ENCODE measurements at regions not wholly inside any gene's neighbourhood (a gene's known extent, or its start where the extent isn't known, plus 50 kb on each side); places are given as distances from the start of the nearest gene placed in this dataset.

DNA sequence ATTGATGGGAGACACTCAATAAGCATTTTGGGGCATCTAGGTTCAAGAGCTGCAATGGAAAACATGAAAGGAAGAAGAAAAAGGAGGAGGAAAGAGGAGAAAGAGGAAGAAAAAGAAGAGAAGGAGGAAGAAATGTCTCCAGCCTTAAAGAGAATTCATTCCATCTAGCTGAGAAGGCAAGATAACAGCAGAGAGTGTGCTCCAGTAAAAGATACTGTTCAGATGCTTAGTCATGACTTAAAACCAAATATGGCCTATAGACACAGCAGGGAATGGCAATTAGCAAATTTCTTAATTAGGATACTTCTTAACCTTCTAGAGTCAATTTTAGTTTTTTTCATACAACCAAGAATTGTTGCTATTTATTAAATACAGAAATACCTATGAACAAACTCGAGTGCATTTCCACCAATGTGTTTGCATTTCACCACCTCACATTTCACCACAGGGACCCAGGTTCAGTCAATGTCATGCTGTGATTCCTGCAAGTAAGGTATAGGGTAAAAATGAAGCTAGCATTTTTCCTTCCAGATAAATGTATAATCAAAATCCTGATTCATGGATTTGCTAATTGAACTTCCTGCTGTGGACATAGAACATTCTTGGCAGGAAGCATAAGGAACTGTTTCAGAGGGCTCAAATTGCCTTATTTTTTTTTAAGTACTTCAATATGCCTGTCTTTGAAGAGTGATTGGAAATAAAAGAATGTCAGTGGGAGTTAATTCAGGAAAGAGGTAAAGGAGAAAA, 177.8 kb downstream of the RPS29 start:
- ATAC-seq = no peak
- TF ChIP-seq, protein P1, sequence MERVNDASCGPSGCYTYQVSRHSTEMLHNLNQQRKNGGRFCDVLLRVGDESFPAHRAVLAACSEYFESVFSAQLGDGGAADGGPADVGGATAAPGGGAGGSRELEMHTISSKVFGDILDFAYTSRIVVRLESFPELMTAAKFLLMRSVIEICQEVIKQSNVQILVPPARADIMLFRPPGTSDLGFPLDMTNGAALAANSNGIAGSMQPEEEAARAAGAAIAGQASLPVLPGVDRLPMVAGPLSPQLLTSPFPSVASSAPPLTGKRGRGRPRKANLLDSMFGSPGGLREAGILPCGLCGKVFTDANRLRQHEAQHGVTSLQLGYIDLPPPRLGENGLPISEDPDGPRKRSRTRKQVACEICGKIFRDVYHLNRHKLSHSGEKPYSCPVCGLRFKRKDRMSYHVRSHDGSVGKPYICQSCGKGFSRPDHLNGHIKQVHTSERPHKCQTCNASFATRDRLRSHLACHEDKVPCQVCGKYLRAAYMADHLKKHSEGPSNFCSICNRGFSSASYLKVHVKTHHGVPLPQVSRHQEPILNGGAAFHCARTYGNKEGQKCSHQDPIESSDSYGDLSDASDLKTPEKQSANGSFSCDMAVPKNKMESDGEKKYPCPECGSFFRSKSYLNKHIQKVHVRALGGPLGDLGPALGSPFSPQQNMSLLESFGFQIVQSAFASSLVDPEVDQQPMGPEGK (CRISPR knock-in tag; IDR thresholded peaks at IDR 0.05; ENCODE audit: borderline replicate concordance) = no peak
- TF ChIP-seq BACH2 (CRISPR knock-in tag; IDR thresholded peaks at IDR 0.05; ENCODE audit: borderline replicate concordance) = no peak

DNA sequence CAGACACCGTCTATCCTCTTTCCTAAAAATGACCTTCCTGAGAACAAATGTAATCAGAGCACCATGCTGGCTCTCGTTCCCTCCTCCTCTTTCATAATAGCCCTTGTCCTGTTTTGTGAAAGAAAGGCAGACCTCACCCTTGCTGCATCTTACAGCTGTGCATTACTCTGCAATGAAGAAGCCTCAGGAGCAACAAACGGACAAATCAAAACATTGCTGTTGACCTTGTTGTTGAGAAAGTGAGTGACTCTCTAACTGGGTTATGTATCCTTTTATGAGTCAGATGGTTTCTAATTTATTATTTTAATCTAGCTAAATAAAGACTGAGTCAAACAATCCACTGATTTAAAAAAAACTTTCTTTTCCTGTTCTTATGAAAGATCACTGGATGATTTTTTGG, 180.9 kb downstream of the RPS29 start:
- no peak for ATAC-seq
- TF ChIP-seq SNAI2 (CRISPR knock-in tag; IDR thresholded peaks at IDR 0.05) = no peak
- TF ChIP-seq PPARA (CRISPR knock-in tag; IDR thresholded peaks at IDR 0.05; ENCODE audit: borderline replicate concordance) = no peak
- TF ChIP-seq, protein P2, sequence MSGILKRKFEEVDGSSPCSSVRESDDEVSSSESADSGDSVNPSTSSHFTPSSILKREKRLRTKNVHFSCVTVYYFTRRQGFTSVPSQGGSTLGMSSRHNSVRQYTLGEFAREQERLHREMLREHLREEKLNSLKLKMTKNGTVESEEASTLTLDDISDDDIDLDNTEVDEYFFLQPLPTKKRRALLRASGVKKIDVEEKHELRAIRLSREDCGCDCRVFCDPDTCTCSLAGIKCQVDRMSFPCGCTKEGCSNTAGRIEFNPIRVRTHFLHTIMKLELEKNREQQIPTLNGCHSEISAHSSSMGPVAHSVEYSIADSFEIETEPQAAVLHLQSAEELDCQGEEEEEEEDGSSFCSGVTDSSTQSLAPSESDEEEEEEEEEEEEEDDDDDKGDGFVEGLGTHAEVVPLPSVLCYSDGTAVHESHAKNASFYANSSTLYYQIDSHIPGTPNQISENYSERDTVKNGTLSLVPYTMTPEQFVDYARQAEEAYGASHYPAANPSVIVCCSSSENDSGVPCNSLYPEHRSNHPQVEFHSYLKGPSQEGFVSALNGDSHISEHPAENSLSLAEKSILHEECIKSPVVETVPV (CRISPR knock-in tag; IDR thresholded peaks at IDR 0.05) = no peak
- no peak for TF ChIP-seq ZC3H10 (CRISPR knock-in tag; IDR thresholded peaks at IDR 0.05)
- TF ChIP-seq ZNF70 (CRISPR knock-in tag; IDR thresholded peaks at IDR 0.05) = no peak
- TF ChIP-seq, protein P1 (CRISPR knock-in tag; IDR thresholded peaks at IDR 0.05; ENCODE audit: borderline replicate concordance) = no peak
- TF ChIP-seq, protein P3, sequence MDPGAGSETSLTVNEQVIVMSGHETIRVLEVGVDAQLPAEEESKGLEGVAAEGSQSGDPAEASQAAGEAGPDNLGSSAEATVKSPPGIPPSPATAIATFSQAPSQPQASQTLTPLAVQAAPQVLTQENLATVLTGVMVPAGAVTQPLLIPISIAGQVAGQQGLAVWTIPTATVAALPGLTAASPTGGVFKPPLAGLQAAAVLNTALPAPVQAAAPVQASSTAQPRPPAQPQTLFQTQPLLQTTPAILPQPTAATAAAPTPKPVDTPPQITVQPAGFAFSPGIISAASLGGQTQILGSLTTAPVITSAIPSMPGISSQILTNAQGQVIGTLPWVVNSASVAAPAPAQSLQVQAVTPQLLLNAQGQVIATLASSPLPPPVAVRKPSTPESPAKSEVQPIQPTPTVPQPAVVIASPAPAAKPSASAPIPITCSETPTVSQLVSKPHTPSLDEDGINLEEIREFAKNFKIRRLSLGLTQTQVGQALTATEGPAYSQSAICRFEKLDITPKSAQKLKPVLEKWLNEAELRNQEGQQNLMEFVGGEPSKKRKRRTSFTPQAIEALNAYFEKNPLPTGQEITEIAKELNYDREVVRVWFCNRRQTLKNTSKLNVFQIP (CRISPR knock-in tag; IDR thresholded peaks at IDR 0.05; ENCODE audit: borderline replicate concordance, low read depth) = no peak
- no peak for TF ChIP-seq ARNTL (CRISPR knock-in tag; IDR thresholded peaks at IDR 0.05; ENCODE audit: borderline replicate concordance, low read depth)
- no peak for TF ChIP-seq BACH2 (CRISPR knock-in tag; IDR thresholded peaks at IDR 0.05; ENCODE audit: borderline replicate concordance)
- TF ChIP-seq CSDC2 (CRISPR knock-in tag; IDR thresholded peaks at IDR 0.05) = no peak
- TF ChIP-seq, protein P4, sequence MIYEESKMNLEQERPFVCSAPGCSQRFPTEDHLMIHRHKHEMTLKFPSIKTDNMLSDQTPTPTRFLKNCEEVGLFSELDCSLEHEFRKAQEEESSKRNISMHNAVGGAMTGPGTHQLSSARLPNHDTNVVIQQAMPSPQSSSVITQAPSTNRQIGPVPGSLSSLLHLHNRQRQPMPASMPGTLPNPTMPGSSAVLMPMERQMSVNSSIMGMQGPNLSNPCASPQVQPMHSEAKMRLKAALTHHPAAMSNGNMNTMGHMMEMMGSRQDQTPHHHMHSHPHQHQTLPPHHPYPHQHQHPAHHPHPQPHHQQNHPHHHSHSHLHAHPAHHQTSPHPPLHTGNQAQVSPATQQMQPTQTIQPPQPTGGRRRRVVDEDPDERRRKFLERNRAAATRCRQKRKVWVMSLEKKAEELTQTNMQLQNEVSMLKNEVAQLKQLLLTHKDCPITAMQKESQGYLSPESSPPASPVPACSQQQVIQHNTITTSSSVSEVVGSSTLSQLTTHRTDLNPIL (CRISPR knock-in tag; IDR thresholded peaks at IDR 0.05; ENCODE audit: low read depth) = no peak
- TF ChIP-seq ZNF565 (CRISPR knock-in tag; conservative IDR thresholded peaks at IDR 0.05; ENCODE audit: low read depth) = no peak
- TF ChIP-seq TCF4 (CRISPR knock-in tag; IDR thresholded peaks at IDR 0.05; ENCODE audit: borderline replicate concordance) = no peak
- no peak for TF ChIP-seq RARB (CRISPR knock-in tag; IDR thresholded peaks at IDR 0.05)
- TF ChIP-seq ESRRG (CRISPR knock-in tag; IDR thresholded peaks at IDR 0.05) = no peak
- TF ChIP-seq TOX (CRISPR knock-in tag; IDR thresholded peaks at IDR 0.05; ENCODE audit: borderline replicate concordance) = no peak
- no peak for TF ChIP-seq ISL1 (CRISPR knock-in tag; IDR thresholded peaks at IDR 0.05)
- no peak for TF ChIP-seq ZNF8 (CRISPR knock-in tag; IDR thresholded peaks at IDR 0.05)
- no peak for TF ChIP-seq OSR1 (CRISPR knock-in tag; IDR thresholded peaks at IDR 0.05)

DNA sequence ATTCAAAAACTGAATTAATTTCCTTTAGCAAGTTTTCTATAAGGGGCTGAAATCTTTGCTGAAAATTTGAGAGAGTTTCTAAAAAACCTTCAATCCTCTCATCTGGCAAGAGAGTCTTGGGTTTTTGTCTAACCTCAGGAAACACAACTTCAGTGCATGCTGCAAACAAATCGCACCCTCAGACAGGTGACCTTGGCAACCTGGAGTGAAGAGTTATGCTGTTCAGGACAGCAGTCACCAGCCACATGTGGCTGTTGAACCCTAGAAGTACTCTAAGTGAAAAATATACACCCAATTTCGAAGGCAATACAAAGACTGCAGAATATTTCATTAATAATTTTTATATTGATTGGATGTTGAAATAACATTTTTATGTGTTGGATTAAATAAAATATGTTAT, 184.8 kb downstream of the RPS29 start:
- TF ChIP-seq, protein P1 (CRISPR knock-in tag; IDR thresholded peaks at IDR 0.05; ENCODE audit: borderline replicate concordance) = no peak
- TF ChIP-seq GLIS3 (CRISPR knock-in tag; IDR thresholded peaks at IDR 0.05) (no peak), BACH2 (CRISPR knock-in tag; IDR thresholded peaks at IDR 0.05; ENCODE audit: borderline replicate concordance) (no peak), ISL1 (CRISPR knock-in tag; IDR thresholded peaks at IDR 0.05) (no peak), SNAI2 (CRISPR knock-in tag; IDR thresholded peaks at IDR 0.05) (no peak), TCF4 (CRISPR knock-in tag; IDR thresholded peaks at IDR 0.05; ENCODE audit: borderline replicate concordance) (no peak), ZFP3 (CRISPR knock-in tag; IDR thresholded peaks at IDR 0.05) (no peak)
- TF ChIP-seq, protein P3 (CRISPR knock-in tag; IDR thresholded peaks at IDR 0.05; ENCODE audit: borderline replicate concordance, low read depth) = no peak
- ATAC-seq = no peak

All from SK-N-SH treated with all-trans-retinoic acid at 6 μM for 48 hours (cell line).